ENCODE measurements at regions not wholly inside any gene's neighbourhood (a gene's known extent, or its start where the extent isn't known, plus 50 kb on each side); places are given as distances from the start of the nearest gene placed in this dataset.

- TF ChIP-seq CTCF (IDR thresholded peaks at IDR 0.05) = no peak
- no peak for TF ChIP-seq POLR2A (IDR thresholded peaks at IDR 0.05)
Measured at GRCh38 chr1:118269598-118269997, 84.6 kb upstream of the SPAG17 start.
